ENCODE measurements at regions not wholly inside any gene's neighbourhood (a gene's known extent, or its start where the extent isn't known, plus 50 kb on each side); places are given as distances from the start of the nearest gene placed in this dataset.

- H3K27ac ChIP-seq (ENCODE audit: extremely low read depth, low read depth, low read length) = no peak overlapping the region
- H3K4me2 ChIP-seq (ENCODE audit: insufficient read depth, low read length) = no peak overlapping the region
- no peaks in the 10 kb centered on the region for H3K36me3 ChIP-seq (ENCODE audit: control insufficient read depth, insufficient read depth, low read length)
- POLR2A ChIA-PET = no interaction called here
- no peak for TF ChIP-seq KHSRP (IDR thresholded peaks at IDR 0.05)
- peak; percentile 33 for TF ChIP-seq ZFP36 (IDR thresholded peaks at IDR 0.05; ENCODE audit: low read depth, low read length, partially characterized antibody)
- no peaks in the 10 kb centered on the region for H3K9me1 ChIP-seq (ENCODE audit: control insufficient read depth, insufficient read depth, low read length)
- no peaks in the 10 kb centered on the region for H3K79me2 ChIP-seq (ENCODE audit: control insufficient read depth, insufficient read depth, low read length)
- H2AFZ ChIP-seq (ENCODE audit: low read depth, low read length) = no peak overlapping the region
- no peaks in the 10 kb centered on the region for H3K27me3 ChIP-seq (ENCODE audit: control insufficient read depth in 2 of 2, insufficient read depth in 2 of 2, low read length in 2 of 2)
- BruUV-seq (replicated peaks) = no TSS peak
- H3K4me1 ChIP-seq (replicated peaks in 1 of 2; ENCODE audit: control insufficient read depth in 2 of 2, insufficient read depth in 2 of 2, low read length in 2 of 2) = no peaks in the 10 kb centered on the region
- no peak overlapping the region for H3K9ac ChIP-seq (ENCODE audit: insufficient read depth in 1 of 2, low read depth in 2 of 2, low read length in 2 of 2)
- DNase-seq (ENCODE audit: extremely low read depth in 1 of 4, low spot score in 3 of 4) (no peak), FAIRE-seq (no peak), ATAC-seq (no peak)
- H3K4me3 ChIP-seq = no peak overlapping the region
- intact Hi-C loops (cut with micrococcal nuclease) (no loop called here), in situ Hi-C loops (cut with MboI) (no loop called here)
- H4K20me1 ChIP-seq (replicated peaks; ENCODE audit: control insufficient read depth, insufficient read depth, low read length) = no peaks in the 10 kb centered on the region
- CTCF ChIA-PET (ENCODE audit: low intra/inter-chr PET ratio) = no interaction called here
- 0% methylated on average over 1 of the region's 1 CpG for WGBS (ENCODE audit: insufficient coverage, low coverage, missing lambda C conversion rate)
- no peaks in the 10 kb centered on the region for H3K9me3 ChIP-seq (replicated peaks; ENCODE audit: control insufficient read depth, insufficient read depth, low read depth, low read length)
Observed at GRCh38 chr15:81725590-81725989, 320.2 kb downstream of the MEX3B start.

GRCh38 chr15:81724536-81724935 is 321.3 kb downstream of the MEX3B start:
- FAIRE-seq = no peak
- no peak for TF ChIP-seq HMGN3 (IDR thresholded peaks at IDR 0.05; ENCODE audit: borderline replicate concordance, extremely low read depth, insufficient read length, low read depth, low read length)
- TF ChIP-seq ZNF407 (IDR thresholded peaks at IDR 0.05; ENCODE audit: low read depth) = no peak
- TF ChIP-seq POLR2A (conservative IDR thresholded peaks at IDR 0.05) = no peak
- no peak for TF ChIP-seq FOXP1 (CRISPR knock-in tag; IDR thresholded peaks at IDR 0.05)
- TF ChIP-seq TEAD2 (tag; IDR thresholded peaks at IDR 0.05) = no peak
- TF ChIP-seq KDM5B (IDR thresholded peaks at IDR 0.05; ENCODE audit: insufficient replicate concordance, low read depth, low read length) = no peak
- no peak for TF ChIP-seq HOXB6 (CRISPR knock-in tag; IDR thresholded peaks at IDR 0.05; ENCODE audit: borderline replicate concordance)
- TF ChIP-seq CREBBP (IDR thresholded peaks at IDR 0.05; ENCODE audit: low read depth, low read length) = no peak
- no peak for TF ChIP-seq GABPB1 (CRISPR knock-in tag; IDR thresholded peaks at IDR 0.05)

More at GRCh38 chr15:81724536-81724935, 321.3 kb downstream of the MEX3B start:
- Histone ChIP-seq H2AFZ (ENCODE audit: low read depth, low read length) (no peak overlapping the region), H3K4me3 (no peak overlapping the region), H3K27me3 (ENCODE audit: control insufficient read depth in 2 of 2, insufficient read depth in 2 of 2, low read length in 2 of 2) (no peaks in the 10 kb centered on the region), H3K9me3 (replicated peaks; ENCODE audit: control insufficient read depth, insufficient read depth, low read depth, low read length) (no peaks in the 10 kb centered on the region), H3K79me2 (ENCODE audit: control insufficient read depth, insufficient read depth, low read length) (no peaks in the 10 kb centered on the region), H3K36me3 (ENCODE audit: control insufficient read depth, insufficient read depth, low read length) (no peaks in the 10 kb centered on the region), H3K4me1 (replicated peaks in 1 of 2; ENCODE audit: control insufficient read depth in 2 of 2, insufficient read depth in 2 of 2, low read length in 2 of 2) (no peaks in the 10 kb centered on the region), H3K9me1 (ENCODE audit: control insufficient read depth, insufficient read depth, low read length) (no peaks in the 10 kb centered on the region), H3K9ac (ENCODE audit: insufficient read depth in 1 of 2, low read depth in 2 of 2, low read length in 2 of 2) (no peak overlapping the region), H4K20me1 (replicated peaks; ENCODE audit: control insufficient read depth, insufficient read depth, low read length) (no peaks in the 10 kb centered on the region), H3K27ac (ENCODE audit: extremely low read depth, low read depth, low read length) (no peak overlapping the region), H3K4me2 (ENCODE audit: insufficient read depth, low read length) (no peak overlapping the region)
- no TSS peak for BruUV-seq (replicated peaks)
- ATAC-seq (no peak), DNase-seq (ENCODE audit: extremely low read depth in 1 of 4, low spot score in 3 of 4) (no peak)
- in situ Hi-C loops (cut with MboI) (no loop called here), intact Hi-C loops (cut with micrococcal nuclease) (no loop called here)
- CTCF ChIA-PET (ENCODE audit: low intra/inter-chr PET ratio) = no interaction called here
- 5% methylated on average over 2 of the region's 2 CpGs for WGBS (ENCODE audit: insufficient coverage, low coverage, missing lambda C conversion rate)
- POLR2A ChIA-PET = no interaction called here
